Astrocyte of the cerebellum (primary cell): ENCODE measurements at regions not wholly inside any gene's neighbourhood (a gene's known extent, or its start where the extent isn't known, plus 50 kb on each side); places are given as distances from the start of the nearest gene placed in this dataset.

Experiments
- DNase-seq: peaks from one replicate; pipeline ENCODE4 v3.0.0-alpha.2; 2011; ENCODE audit warnings: low read depth
- H3K4me3 ChIP-seq: 2 replicates; pipeline ENCODE4 v1.5.1; 2011; ENCODE audit warnings: mild to moderate bottlenecking, low read depth, low read length, moderate library complexity
- in situ Hi-C: cut with HindIII; loops from 2 replicates; pipeline ENCODE4 v1.10.0; 2017; ENCODE audit warnings: low sequenced_read_pairs
- TF ChIP-seq, protein P1 (sequence below): IDR thresholded peaks from 2 replicates; pipeline ENCODE4 v1.5.1; 2012; ENCODE audit warnings: low read length, low read depth, moderate library complexity, mild to moderate bottlenecking; ENCODE audit errors: missing control alignments

DNA sequence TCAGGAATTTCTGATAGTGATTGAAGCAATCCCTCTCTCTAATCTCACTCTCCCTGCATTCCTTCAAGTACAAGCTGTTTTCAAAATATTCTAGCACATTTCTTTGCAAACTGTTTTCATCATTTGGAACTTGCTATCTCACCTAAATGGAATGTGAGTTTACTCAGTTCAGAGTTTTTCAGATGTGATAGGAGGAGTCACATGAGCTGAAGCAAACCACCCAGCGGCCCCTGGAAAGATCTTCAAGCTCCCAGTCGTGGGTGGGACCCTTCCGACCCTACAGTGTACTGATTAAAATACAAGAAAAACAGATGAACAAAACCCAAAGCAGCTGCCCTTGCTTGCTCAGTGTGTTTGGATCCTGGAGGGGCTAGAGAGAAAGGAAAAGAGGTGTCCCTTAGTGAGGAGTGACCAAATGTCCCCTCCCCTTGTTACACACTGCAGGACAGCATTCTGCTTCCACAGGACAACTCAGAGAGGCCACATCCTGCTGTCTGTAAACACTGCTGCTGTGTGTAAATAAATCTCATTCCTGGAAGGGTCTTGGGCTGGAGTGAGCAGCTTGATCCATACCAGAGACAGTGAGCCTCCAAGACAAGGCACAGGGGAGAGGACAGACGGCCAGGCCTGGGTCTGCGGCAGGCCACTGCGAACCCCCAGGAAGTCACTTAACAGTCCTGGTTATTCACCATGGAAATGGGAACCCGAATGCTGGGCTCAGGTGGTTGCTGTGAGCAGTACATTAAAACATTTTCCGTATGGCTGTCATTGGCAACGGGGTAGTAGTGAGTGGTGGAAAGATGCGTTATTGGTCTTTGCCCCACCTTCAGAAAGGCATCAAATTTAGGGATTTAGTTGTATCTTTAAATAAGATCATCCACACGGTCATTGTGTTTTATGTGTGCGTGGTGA lies 229.2 kb downstream of the RHOU start:
- peak; percentile 49 for DNase-seq
- TF ChIP-seq, protein P1, sequence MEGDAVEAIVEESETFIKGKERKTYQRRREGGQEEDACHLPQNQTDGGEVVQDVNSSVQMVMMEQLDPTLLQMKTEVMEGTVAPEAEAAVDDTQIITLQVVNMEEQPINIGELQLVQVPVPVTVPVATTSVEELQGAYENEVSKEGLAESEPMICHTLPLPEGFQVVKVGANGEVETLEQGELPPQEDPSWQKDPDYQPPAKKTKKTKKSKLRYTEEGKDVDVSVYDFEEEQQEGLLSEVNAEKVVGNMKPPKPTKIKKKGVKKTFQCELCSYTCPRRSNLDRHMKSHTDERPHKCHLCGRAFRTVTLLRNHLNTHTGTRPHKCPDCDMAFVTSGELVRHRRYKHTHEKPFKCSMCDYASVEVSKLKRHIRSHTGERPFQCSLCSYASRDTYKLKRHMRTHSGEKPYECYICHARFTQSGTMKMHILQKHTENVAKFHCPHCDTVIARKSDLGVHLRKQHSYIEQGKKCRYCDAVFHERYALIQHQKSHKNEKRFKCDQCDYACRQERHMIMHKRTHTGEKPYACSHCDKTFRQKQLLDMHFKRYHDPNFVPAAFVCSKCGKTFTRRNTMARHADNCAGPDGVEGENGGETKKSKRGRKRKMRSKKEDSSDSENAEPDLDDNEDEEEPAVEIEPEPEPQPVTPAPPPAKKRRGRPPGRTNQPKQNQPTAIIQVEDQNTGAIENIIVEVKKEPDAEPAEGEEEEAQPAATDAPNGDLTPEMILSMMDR, result no peak
- in situ Hi-C loops, result no loop called here

DNA sequence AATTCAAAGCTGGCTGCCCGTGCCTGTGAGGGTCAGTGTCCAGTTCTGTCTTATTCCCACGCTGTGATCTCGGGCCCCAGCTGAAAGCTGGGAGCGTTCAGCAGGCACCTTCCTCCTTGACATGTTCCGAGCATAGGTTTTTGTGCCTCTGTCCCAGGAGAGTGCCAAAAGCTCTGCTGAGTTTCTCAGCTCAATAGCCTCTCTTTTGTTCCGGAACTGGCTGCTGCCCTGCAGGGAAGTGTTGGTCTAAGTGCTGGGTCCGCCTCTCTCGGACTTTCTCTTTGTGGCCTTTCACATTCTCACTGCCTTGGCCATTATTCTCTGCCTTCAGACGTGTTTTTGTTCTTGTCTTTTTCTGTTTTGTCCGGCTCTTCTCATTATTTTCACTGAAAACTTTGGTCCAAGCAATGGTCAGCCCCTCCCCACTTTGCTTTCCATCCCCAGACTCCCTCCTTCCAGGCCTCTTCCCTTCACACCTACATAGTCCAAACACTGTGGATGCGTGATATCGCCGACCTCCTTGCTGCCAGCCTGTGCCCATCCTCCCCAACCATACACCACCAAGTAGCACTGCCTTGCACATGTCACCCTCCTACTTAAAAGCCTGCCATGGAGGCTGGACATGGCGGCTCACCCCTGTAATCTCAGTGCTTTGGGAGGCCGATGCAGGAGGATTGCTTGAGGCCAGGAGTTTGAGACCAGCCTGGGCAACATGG lies 233.8 kb downstream of the RHOU start:
- in situ Hi-C loops, result no loop called here
- no peak overlapping the region for H3K4me3 ChIP-seq
- no peak for DNase-seq
- TF ChIP-seq, protein P1, result no peak

More for the DNA sequence above, 229.2 kb downstream of the RHOU start:
- no peak overlapping the region for H3K4me3 ChIP-seq

GRCh38 chr1:228969953-228970800 lies 234.9 kb downstream of the RHOU start:
- TF ChIP-seq, protein P1, result no peak
- H3K4me3 ChIP-seq, result no peak overlapping the region
- no peak for DNase-seq
- in situ Hi-C loops, result no loop called here

DNA sequence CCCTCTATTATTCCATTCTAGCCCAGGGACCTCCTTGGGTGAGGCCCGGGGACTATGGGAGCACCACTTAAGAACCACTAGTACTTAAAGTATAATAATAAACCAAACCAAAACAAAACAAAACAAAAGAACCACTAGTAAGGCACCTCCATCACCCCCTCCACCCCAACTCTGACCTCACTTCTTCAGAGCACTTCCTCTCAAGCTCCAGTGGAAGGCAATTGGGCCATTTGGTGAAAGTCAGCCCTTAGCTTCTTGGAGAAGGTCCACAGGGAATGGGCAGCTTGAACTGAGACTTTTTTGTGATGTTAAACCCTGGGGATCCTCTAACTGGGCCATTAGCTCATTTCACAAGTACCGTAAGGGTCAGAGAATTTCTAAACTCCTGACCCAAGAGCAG lies 237.3 kb downstream of the RHOU start:
- H3K4me3 ChIP-seq, result no peak overlapping the region
- TF ChIP-seq, protein P1, result no peak
- in situ Hi-C loops, result no loop called here
- DNase-seq, result no peak

DNA sequence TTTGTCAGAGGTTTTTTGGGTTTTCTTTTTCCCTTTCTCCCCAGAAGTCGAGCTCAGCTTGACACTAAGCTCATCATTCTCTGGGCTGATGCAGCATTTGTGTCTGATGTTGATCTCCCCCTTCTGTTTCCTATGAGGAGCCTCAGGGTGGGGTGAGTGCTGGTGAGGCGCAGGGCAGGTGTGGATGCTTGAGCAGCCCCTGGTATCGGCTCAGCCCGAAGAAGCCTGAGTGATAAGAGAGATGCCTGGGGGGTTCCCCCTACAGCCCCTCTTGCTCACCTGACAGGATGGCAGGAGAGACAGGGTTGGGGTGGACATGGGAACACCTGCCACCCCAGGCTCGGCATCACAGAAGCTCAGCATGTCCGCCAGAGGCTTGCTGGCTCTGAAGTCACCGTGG lies 239.0 kb downstream of the RHOU start:
- no peak overlapping the region for H3K4me3 ChIP-seq
- TF ChIP-seq, protein P1, result no peak
- in situ Hi-C loops, result no loop called here
- no peak for DNase-seq

DNA sequence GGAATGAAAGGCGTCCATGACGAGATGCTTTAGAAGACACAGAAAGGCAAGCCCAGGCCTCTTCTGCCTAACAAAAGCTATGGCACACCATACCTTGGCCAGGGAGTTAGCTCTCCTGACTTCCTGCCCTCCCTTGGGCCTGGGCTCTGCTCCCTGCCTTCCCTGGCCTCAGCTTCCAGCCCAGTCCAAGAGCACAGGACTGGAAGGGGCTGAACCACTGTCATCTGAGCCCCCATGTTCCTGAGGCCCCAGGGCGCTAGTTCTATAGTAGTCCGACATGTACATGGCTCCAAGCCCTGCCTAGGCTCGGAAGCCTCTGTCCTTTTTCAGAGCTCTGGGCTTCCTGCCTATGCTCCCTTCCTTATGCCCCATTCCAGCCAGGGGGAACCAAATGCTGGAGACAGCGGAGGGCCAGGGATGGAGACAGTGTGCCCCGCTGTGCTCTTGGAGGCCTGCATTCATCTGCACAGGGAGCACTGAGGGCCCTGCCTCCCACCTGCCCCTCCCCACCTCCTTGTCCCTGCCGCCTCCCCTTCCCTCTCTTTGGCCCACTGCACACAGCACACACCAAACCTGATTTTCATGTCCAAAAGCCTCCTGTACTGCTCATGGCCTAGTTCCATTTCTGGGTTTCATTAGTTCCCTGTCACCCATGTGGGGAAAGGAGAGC lies 240.1 kb downstream of the RHOU start:
- in situ Hi-C loops, result loop anchor here (5.0 kb wide), 1 partner anchor 97 kb away; no protein-coding TSS in a partner anchor
- no peak overlapping the region for H3K4me3 ChIP-seq
- no peak for DNase-seq
- TF ChIP-seq, protein P1, result no peak
